ENCODE measurements at regions not wholly inside any gene's neighbourhood (a gene's known extent, or its start where the extent isn't known, plus 50 kb on each side); places are given as distances from the start of the nearest gene placed in this dataset.

GRCh38 chr2:179341152-179341866 is 76.7 kb upstream of the SESTD1 start:
- no peak for TF ChIP-seq POLR2AphosphoS5 (IDR thresholded peaks at IDR 0.05)
- no peak for TF ChIP-seq CTCF (IDR thresholded peaks at IDR 0.05)

Data from prostate gland (tissue), 2 donors.